Renal cortical epithelial cell (primary cell): ENCODE measurements at regions not wholly inside any gene's neighbourhood (a gene's known extent, or its start where the extent isn't known, plus 50 kb on each side); places are given as distances from the start of the nearest gene placed in this dataset.

Experiments
- DNase-seq: peaks from one replicate; pipeline ENCODE4 v3.0.0-alpha.2; 2011; ENCODE audit warnings: low read depth

- no peak for DNase-seq
Measured at GRCh38 chr7:114126095-114126494, 207.3 kb upstream of the PPP1R3A start.

- DNase-seq, result no peak
Measured at GRCh38 chr7:114112806-114113205, 194.0 kb upstream of the PPP1R3A start.

GRCh38 chr7:114110666-114111065 lies 191.9 kb upstream of the PPP1R3A start:
- no peak for DNase-seq

- no peak for DNase-seq
Measured at GRCh38 chr7:114109721-114110120, 190.9 kb upstream of the PPP1R3A start.

- DNase-seq, result no peak
Measured at GRCh38 chr7:114109304-114109703, 190.5 kb upstream of the PPP1R3A start.

GRCh38 chr7:114108510-114108909 lies 189.7 kb upstream of the PPP1R3A start:
- no peak for DNase-seq

- no peak for DNase-seq
Measured at GRCh38 chr7:114107522-114107921, 188.7 kb upstream of the PPP1R3A start.

GRCh38 chr7:114104035-114104434 lies 185.2 kb upstream of the PPP1R3A start:
- DNase-seq, result no peak

- no peak for DNase-seq
Measured at GRCh38 chr7:114102996-114103395, 184.2 kb upstream of the PPP1R3A start.

- DNase-seq, result no peak
Measured at GRCh38 chr7:114102131-114102530, 183.3 kb upstream of the PPP1R3A start.

- DNase-seq, result peak; percentile 2
Measured at GRCh38 chr7:114100810-114101209, 182.0 kb upstream of the PPP1R3A start.

- no peak for DNase-seq
Measured at GRCh38 chr7:114099337-114099736, 180.5 kb upstream of the PPP1R3A start.

- no peak for DNase-seq
Measured at GRCh38 chr7:114095885-114096284, 177.1 kb upstream of the PPP1R3A start.

- peak; percentile 2 for DNase-seq
Measured at GRCh38 chr7:114088470-114088940, 169.7 kb upstream of the PPP1R3A start.

- DNase-seq, result no peak
Measured at GRCh38 chr7:114087653-114088469, 169.1 kb upstream of the PPP1R3A start.

- peak; percentile 8 for DNase-seq
Measured at GRCh38 chr7:114086914-114087652, 168.3 kb upstream of the PPP1R3A start.

- no peak for DNase-seq
Measured at GRCh38 chr7:114086537-114086913, 167.7 kb upstream of the PPP1R3A start.

GRCh38 chr7:114085592-114086501 lies 167.0 kb upstream of the PPP1R3A start:
- DNase-seq, result peak; percentile 63

GRCh38 chr7:114085313-114085591 lies 166.4 kb upstream of the PPP1R3A start:
- no peak for DNase-seq

GRCh38 chr7:114084472-114085312 lies 165.9 kb upstream of the PPP1R3A start:
- peak; percentile 27 for DNase-seq

GRCh38 chr7:114084002-114084471 lies 165.2 kb upstream of the PPP1R3A start:
- no peak for DNase-seq
